Breast epithelium (tissue), 4 donors: ENCODE measurements at regions not wholly inside any gene's neighbourhood (a gene's known extent, or its start where the extent isn't known, plus 50 kb on each side); places are given as distances from the start of the nearest gene placed in this dataset.
"Not testable (repeated sequence)": the region's sequence is repeated elsewhere in the genome, so short reads cannot be mapped to it uniquely, and the experiment has no call there.

Experiments
- DNase-seq, 2 donors: peaks; one replicate each; pipeline ENCODE4 v3.0.0-alpha.2; 2019; ENCODE audit warnings: low spot score in 2 of 2
- H3K27ac ChIP-seq, 2 donors: fragments of 200-600 bp; sonication (generic) in 1 of 2; one replicate each; pipeline ENCODE4 v1.5.1; 2016 to 2019; ENCODE audit warnings: mild to moderate bottlenecking in 1 of 2
- H3K27me3 ChIP-seq, 2 donors: fragments of 200-600 bp; sonication (generic) in 1 of 2; one replicate each; pipeline versions ENCODE4 v1.5.1 to v1.6.0; 2017 to 2019; ENCODE audit warnings: control low read depth in 1 of 2, mild to moderate bottlenecking in 1 of 2
- H3K36me3 ChIP-seq: fragments of 200-600 bp; one replicate; pipeline ENCODE4 v1.5.1; 2019
- H3K4me1 ChIP-seq, 2 donors: fragments of 200-600 bp; sonication (generic); one replicate each; pipeline ENCODE4 v1.5.1; 2016 to 2019; ENCODE audit warnings: control low read depth in 1 of 2
- H3K4me3 ChIP-seq, 3 donors: fragments of 200-600 bp; sonication (generic); 1 replicate in 2 of 3; 2 replicates in 1 of 3; pipeline ENCODE4 v1.5.1; 2016 to 2019; ENCODE audit warnings: mild to moderate bottlenecking in 3 of 3, moderate library complexity in 2 of 3
- H3K9me3 ChIP-seq, 2 donors: fragments of 200-600 bp; sonication (generic) in 1 of 2; one replicate each; pipeline ENCODE4 v1.5.1; 2016 to 2019; ENCODE audit warnings: control low read depth in 1 of 2
- POLR2A ChIP-seq: fragments of 450-650 bp; IDR thresholded peaks from one replicate; pipeline ENCODE4 v1.6.1; 2016; ENCODE audit warnings: antibody characterized with exemption, mild to moderate bottlenecking, moderate library complexity
- POLR2AphosphoS5 ChIP-seq, 3 donors: sonication (generic); formaldehyde crosslinking; IDR thresholded peaks; one replicate each; pipeline ENCODE4 v1.6.1; 2017; ENCODE audit warnings: antibody characterized with exemption in 3 of 3
- intact Hi-C: fragments of 100-400 bp; cut with DNase I; formaldehyde crosslinking; loops from one replicate; pipeline ENCODE4 v1.15.1; 2023; ENCODE audit warnings: low total_unique reads
- TF ChIP-seq, protein P1 (sequence below), 3 donors: fragments of 450-650 bp; IDR thresholded peaks; one replicate each; pipeline ENCODE4 v1.5.1; 2016 to 2017; ENCODE audit warnings: antibody characterized with exemption in 3 of 3, mild to moderate bottlenecking in 3 of 3, moderate library complexity in 3 of 3

DNA sequence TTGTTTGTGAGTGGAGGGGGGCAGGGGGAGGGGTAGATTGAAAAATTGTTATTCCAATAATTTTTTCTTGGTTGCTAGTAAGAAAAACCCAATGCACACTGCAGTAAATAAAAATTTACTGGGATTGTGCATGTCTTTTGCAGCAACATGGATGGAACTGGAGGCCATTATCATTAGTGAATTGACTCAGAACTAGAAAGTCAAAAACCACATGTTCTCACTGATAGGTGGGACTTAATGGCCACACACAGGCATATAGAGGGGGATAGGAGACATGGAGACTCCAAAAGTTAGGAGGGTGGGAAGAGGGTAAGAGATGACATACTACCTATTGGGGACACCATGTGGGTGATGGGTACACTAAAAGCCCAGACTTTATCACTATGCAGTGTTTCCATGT, 67.2 kb downstream of the BUB3 start:
- H3K36me3 ChIP-seq: no peaks in the 10 kb centered on the region
- H3K9me3 ChIP-seq: peaks cover 0 to 5% of the 10 kb centered on the region in 2 donors
- TF ChIP-seq POLR2A (no peak), POLR2AphosphoS5 (IDR thresholded peaks at IDR 0.05) (no peak)
- TF ChIP-seq, protein P1, sequence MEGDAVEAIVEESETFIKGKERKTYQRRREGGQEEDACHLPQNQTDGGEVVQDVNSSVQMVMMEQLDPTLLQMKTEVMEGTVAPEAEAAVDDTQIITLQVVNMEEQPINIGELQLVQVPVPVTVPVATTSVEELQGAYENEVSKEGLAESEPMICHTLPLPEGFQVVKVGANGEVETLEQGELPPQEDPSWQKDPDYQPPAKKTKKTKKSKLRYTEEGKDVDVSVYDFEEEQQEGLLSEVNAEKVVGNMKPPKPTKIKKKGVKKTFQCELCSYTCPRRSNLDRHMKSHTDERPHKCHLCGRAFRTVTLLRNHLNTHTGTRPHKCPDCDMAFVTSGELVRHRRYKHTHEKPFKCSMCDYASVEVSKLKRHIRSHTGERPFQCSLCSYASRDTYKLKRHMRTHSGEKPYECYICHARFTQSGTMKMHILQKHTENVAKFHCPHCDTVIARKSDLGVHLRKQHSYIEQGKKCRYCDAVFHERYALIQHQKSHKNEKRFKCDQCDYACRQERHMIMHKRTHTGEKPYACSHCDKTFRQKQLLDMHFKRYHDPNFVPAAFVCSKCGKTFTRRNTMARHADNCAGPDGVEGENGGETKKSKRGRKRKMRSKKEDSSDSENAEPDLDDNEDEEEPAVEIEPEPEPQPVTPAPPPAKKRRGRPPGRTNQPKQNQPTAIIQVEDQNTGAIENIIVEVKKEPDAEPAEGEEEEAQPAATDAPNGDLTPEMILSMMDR (IDR thresholded peaks at IDR 0.05): no peak
- no peaks in the 10 kb centered on the region for H3K27me3 ChIP-seq
- DNase-seq: no peak
- H3K27ac ChIP-seq: no peak overlapping the region
- no peaks in the 10 kb centered on the region for H3K4me1 ChIP-seq
- no peak overlapping the region for H3K4me3 ChIP-seq
- intact Hi-C loops: no loop called here

DNA sequence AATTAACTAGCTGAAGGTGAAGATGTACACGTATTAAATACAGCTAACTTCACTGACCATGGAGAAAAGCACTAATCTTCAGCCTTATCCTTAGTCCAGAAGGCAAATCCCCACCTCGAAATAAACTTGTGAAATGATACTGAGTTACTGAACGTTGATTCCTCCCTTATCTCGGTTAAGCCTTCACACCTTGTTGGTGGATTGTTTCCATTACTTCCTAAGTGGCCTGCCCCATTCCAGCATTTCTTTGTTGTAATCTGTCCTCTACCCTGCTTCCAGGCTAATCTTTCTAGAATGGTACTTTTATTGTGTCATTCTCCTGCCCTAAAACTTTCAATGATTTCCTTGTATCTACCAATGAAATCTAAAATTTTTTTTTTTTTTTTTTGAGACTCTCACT, 68.6 kb downstream of the BUB3 start:
- intact Hi-C loops: no loop called here
- Histone ChIP-seq H3K9me3 (no peaks in the 10 kb centered on the region), H3K4me3 (no peak overlapping the region), H3K27ac (no peak overlapping the region), H3K36me3 (no peaks in the 10 kb centered on the region), H3K27me3 (no peaks in the 10 kb centered on the region), H3K4me1 (no peaks in the 10 kb centered on the region)
- DNase-seq: no peak
- TF ChIP-seq, protein P1 (IDR thresholded peaks at IDR 0.05): no peak
- no peak for TF ChIP-seq POLR2AphosphoS5 (IDR thresholded peaks at IDR 0.05)
- no peak for TF ChIP-seq POLR2A

DNA sequence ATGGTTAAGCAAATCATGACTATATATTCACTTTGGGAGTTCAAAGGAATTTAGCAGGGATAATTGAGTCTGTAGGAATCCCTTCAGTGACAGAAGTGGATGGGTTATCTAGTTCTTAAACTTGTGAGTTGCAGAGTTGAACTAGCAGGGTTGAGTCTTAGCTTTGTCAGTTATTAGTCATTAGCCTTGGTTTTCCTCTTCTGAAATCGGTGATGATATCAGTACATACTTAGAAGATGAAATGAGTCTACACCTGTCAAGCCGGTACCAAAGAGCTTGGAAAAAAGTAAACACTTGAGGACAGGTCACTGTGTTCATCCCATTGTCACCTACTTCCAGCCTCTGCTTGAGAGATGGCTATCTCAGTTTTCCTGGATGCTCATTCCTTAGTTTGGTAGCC, 73.5 kb downstream of the BUB3 start:
- intact Hi-C loops: no loop called here
- no peaks in the 10 kb centered on the region for H3K36me3 ChIP-seq

DNA sequence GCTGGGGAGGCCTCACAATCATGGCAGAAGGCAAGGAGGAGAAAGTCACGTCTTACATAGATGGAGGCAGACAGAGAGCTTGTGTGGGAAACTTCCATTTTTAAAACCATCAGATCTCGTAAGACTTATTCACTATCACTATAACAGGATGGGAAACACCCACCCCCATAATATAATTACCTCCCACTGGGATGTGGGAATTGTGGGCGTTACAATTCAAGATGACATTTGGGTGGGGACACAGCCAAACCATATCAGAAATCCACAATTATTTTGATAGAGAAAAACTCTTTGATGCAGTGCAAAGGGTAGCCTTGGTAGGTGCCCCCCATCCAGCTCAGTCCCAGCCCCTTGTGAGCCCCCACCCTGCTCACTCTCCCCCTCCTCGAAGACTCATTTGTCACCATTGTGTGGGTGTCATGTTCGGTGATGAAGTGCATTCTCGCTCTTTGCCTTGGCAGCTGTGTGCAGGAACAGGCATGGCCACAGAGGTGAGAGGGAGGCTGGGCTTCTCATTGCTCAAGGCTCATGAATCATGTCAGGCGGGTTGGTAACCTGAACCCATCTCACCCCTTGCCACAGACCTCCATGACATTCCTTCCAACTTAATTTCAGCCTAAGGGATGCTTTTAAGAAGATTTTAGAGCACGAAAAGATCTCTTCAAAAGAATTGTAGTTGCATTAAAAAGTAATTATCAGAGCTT, 75.9 kb downstream of the BUB3 start:
- peaks cover 10 to 14% of the 10 kb centered on the region in 2 donors for H3K9me3 ChIP-seq
- H3K27ac ChIP-seq: no peak overlapping the region
- no peak for DNase-seq
- TF ChIP-seq POLR2AphosphoS5 (IDR thresholded peaks at IDR 0.05) (no peak), POLR2A (no peak)
- TF ChIP-seq, protein P1 (IDR thresholded peaks at IDR 0.05): no peak
- H3K36me3 ChIP-seq: no peaks in the 10 kb centered on the region
- no peak overlapping the region for H3K4me3 ChIP-seq
- H3K4me1 ChIP-seq: no peaks in the 10 kb centered on the region
- intact Hi-C loops: no loop called here
- no peaks in the 10 kb centered on the region for H3K27me3 ChIP-seq

More for the DNA sequence above, 73.5 kb downstream of the BUB3 start:
- TF ChIP-seq POLR2AphosphoS5 (IDR thresholded peaks at IDR 0.05) (no peak), POLR2A (no peak)
- TF ChIP-seq, protein P1 (IDR thresholded peaks at IDR 0.05): no peak
- Histone ChIP-seq H3K4me1 (no peaks in the 10 kb centered on the region), H3K9me3 (no peaks in the 10 kb centered on the region), H3K4me3 (no peak overlapping the region), H3K27ac (no peak overlapping the region), H3K27me3 (no peaks in the 10 kb centered on the region)
- DNase-seq: no peak

DNA sequence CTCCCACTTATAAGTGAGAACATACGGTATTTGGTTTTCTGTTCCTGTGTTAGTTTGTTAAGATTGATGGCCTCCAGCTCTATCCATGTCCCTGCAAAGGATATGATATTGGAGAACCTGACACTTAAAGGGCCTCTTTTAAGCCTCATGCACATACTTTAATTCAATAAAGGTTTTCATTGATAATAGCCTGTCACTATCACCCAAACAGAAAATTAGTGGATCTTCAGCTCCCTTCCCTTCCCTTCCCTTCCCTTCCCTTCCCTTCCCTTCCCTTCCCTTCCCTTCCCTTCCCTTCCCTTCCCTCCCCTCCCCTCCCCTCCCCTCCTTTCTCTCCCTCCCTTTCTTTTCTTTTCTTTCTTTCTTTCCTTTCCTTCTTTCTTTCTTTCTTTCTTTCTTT, 78.7 kb downstream of the BUB3 start:
- DNase-seq, H3K27me3 ChIP-seq, intact Hi-C loops, H3K36me3 ChIP-seq, H3K27ac ChIP-seq, H3K4me1 ChIP-seq, H3K4me3 ChIP-seq: not testable (repeated sequence)
- H3K9me3 ChIP-seq: peaks cover 18% of the 10 kb centered on the region in 2 donors

DNA sequence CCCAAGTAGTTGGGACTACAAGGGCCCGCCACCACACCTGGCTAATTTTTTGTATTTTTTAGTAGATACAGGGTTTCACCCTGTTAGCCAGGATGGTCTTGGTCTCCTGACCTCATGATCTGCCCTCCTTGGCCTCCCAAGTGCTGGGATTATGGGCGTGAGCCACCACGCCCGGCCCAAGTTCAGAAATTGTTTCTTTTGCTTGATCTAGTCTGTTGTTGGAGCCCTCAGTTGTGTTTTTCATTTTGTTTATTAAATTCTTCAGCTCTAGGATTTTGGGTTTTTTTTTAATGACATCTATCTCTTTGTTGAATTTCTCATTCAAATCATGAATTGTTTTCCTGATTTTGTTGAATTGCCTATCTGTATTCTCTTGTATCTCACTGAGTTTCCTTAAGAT, 80.8 kb downstream of the BUB3 start:
- DNase-seq, H3K36me3 ChIP-seq, H3K27ac ChIP-seq, H3K4me1 ChIP-seq, H3K4me3 ChIP-seq, H3K27me3 ChIP-seq, intact Hi-C loops: not testable (repeated sequence)
- H3K9me3 ChIP-seq: peaks cover 18% of the 10 kb centered on the region in 2 donors
